Endothelial cell of umbilical vein (primary cell): ENCODE measurements at regions not wholly inside any gene's neighbourhood (a gene's known extent, or its start where the extent isn't known, plus 50 kb on each side); places are given as distances from the start of the nearest gene placed in this dataset.

Source experiments
- BruUV-seq: library from RNA; stranded (reverse); fragments of 400-500 nt; replicated peaks from 2 replicates; lab custom pipeline; 2021; lab: Mats Ljungman, UMichigan
- CTCF ChIA-PET: fragments of 300-600, 350-600 bp; sonication (Branson Sonifier 250); formaldehyde crosslinking; loops from one replicate; lab custom pipeline; 2021; ENCODE audit warnings: antibody characterized with exemption, inconsistent platforms; lab: Charles Lee
- POLR2A ChIA-PET: fragments of 300-600, 350-600 bp; sonication (Branson Sonifier 250); formaldehyde crosslinking; loops from one replicate; lab custom pipeline; 2021; ENCODE audit warnings: antibody characterized with exemption, inconsistent platforms; lab: Charles Lee
- DNase-seq: peaks from one replicate; pipeline ENCODE4 v3.0.0-alpha.2; 2011; ENCODE audit warnings: low read depth, low spot score
- FAIRE-seq: peaks from 2 replicates; lab custom pipeline; 2011; peaks lifted over from hg19 to GRCh38; lab: Jason Lieb, UNC
- H2AFZ ChIP-seq: 2 replicates; pipeline ENCODE4 v1.6.0; 2012; ENCODE audit warnings: low read depth, low read length, control low read depth, inconsistent platforms
- H3K27ac ChIP-seq: 2 replicates; pipeline ENCODE4 v1.5.1; 2011; ENCODE audit warnings: low read depth, mild to moderate bottlenecking, control low read depth, low read length, moderate library complexity; ENCODE audit not compliant: insufficient read depth
- H3K27me3 ChIP-seq, 2 experiments: 2 replicates each; pipeline versions ENCODE4 v1.6.0 to v1.6.1; 2011; ENCODE audit warnings: low read length in 2 of 2, mixed read lengths in 1 of 2; ENCODE audit not compliant: control insufficient read depth in 2 of 2, insufficient read depth in 2 of 2
- H3K36me3 ChIP-seq, 2 experiments: 2 replicates in 1 of 2; 3 replicates in 1 of 2; pipeline ENCODE4 v1.5.1; 2011; ENCODE audit warnings: low read length in 2 of 2, mild to moderate bottlenecking in 1 of 2, moderate library complexity in 1 of 2; ENCODE audit not compliant: control insufficient read depth in 2 of 2, insufficient read depth in 2 of 2; ENCODE audit errors: extremely low read depth in 1 of 2
- H3K4me1 ChIP-seq: 3 replicates; pipeline ENCODE4 v1.5.1; 2011; ENCODE audit warnings: mild to moderate bottlenecking, low read length; ENCODE audit not compliant: control insufficient read depth, insufficient read depth; ENCODE audit errors: extremely low read depth
- H3K4me2 ChIP-seq: 2 replicates; pipeline ENCODE4 v1.6.1; 2011; ENCODE audit warnings: low read length, control low read depth, mixed read lengths; ENCODE audit not compliant: insufficient read depth
- H3K4me3 ChIP-seq, 3 experiments: fragments of 200-600 bp in 1 of 3; sonication (generic), shearing (Covaris generic) in 1 of 3; replicated peaks in 1 of 3; 2 replicates each; pipeline ENCODE4 v1.5.1; 2011 to 2016; ENCODE audit warnings: control low read depth in 3 of 3, low read length in 3 of 3, mild to moderate bottlenecking in 2 of 3, inconsistent platforms in 1 of 3, low read depth in 1 of 3, moderate library complexity in 1 of 3; ENCODE audit not compliant: insufficient read depth in 1 of 3
- H3K79me2 ChIP-seq: 2 replicates; pipeline ENCODE4 v1.6.0; 2012; ENCODE audit warnings: low read length, inconsistent platforms; ENCODE audit not compliant: control insufficient read depth, insufficient read depth
- H3K9ac ChIP-seq: replicated peaks from 2 replicates; pipeline ENCODE3; 2011; ENCODE audit warnings: low read length, control low read depth; ENCODE audit not compliant: insufficient read depth; ENCODE audit errors: extremely low read depth
- H3K9me1 ChIP-seq: replicated peaks from 3 replicates; pipeline ENCODE4 v1.6.0; 2011; ENCODE audit warnings: mild to moderate bottlenecking, low read length; ENCODE audit not compliant: control insufficient read depth, insufficient read depth; ENCODE audit errors: extremely low read depth
- H3K9me3 ChIP-seq: replicated peaks from 2 replicates; pipeline ENCODE4 v1.5.1; 2012; ENCODE audit warnings: low read length, inconsistent platforms; ENCODE audit not compliant: control insufficient read depth, insufficient read depth
- H4K20me1 ChIP-seq: replicated peaks from 2 replicates; pipeline ENCODE3; 2011; ENCODE audit warnings: mild to moderate bottlenecking, low read length; ENCODE audit not compliant: control insufficient read depth, insufficient read depth; ENCODE audit errors: extremely low read depth
- EZH2 ChIP-seq: IDR thresholded peaks from 2 replicates; pipeline ENCODE4 v1.6.1; 2012; ENCODE audit warnings: borderline replicate concordance, low read depth, mild to moderate bottlenecking, moderate library complexity, low read length, inconsistent platforms; ENCODE audit not compliant: severe bottlenecking
- FOS ChIP-seq: IDR thresholded peaks from 2 replicates; pipeline ENCODE4 v1.6.1; 2011; ENCODE audit warnings: mild to moderate bottlenecking, low read length, moderate library complexity, borderline replicate concordance; ENCODE audit not compliant: insufficient read depth
- GATA2 ChIP-seq: IDR thresholded peaks from 2 replicates; pipeline ENCODE4 v1.7.0; 2011; ENCODE audit warnings: low read depth, mild to moderate bottlenecking, moderate library complexity, mixed read lengths, low read length; ENCODE audit not compliant: insufficient read length, insufficient read depth
- JUN ChIP-seq: IDR thresholded peaks from 2 replicates; pipeline ENCODE4 v1.6.1; 2011; ENCODE audit warnings: borderline replicate concordance, low read depth; ENCODE audit not compliant: insufficient read length, insufficient read depth
- MAX ChIP-seq: IDR thresholded peaks from 2 replicates; pipeline ENCODE4 v1.6.1; 2011; ENCODE audit not compliant: insufficient read depth, insufficient read length
- MYC ChIP-seq: IDR thresholded peaks from one replicate; pipeline ENCODE4 v1.6.1; 2011; ENCODE audit warnings: mild to moderate bottlenecking, low read depth, low read length
- POLR2A ChIP-seq: IDR thresholded peaks from 2 replicates; pipeline ENCODE4 v1.6.1; 2012; ENCODE audit warnings: low read depth, mild to moderate bottlenecking, control low read depth, low read length
- POLR2AphosphoS5 ChIP-seq: IDR thresholded peaks from 2 replicates; pipeline ENCODE4 v1.6.1; 2012; ENCODE audit warnings: low read depth, mild to moderate bottlenecking, control low read depth, low read length, moderate library complexity; ENCODE audit not compliant: insufficient read depth
- dilution Hi-C: fragments of 300-500 bp; cut with MboI; formaldehyde crosslinking; loops from one replicate; pipeline ENCODE4 v1.15.0; 2019; ENCODE audit warnings: low sequenced_read_pairs; ENCODE audit not compliant: extremely low pct_ligation_motif_present
- intact Hi-C: fragments of 100-400 bp; cut with micrococcal nuclease; formaldehyde crosslinking; loops from one replicate; pipeline ENCODE4 v1.10.0; 2022
- TF ChIP-seq, protein P1 (sequence below), 2 donors: IDR thresholded peaks; 1 replicate in 1 of 2; 2 replicates in 1 of 2; pipeline ENCODE4 v1.5.1; 2011; ENCODE audit warnings: low read length in 2 of 2, mild to moderate bottlenecking in 2 of 2, moderate library complexity in 2 of 2, control low read depth in 1 of 2, inconsistent platforms in 1 of 2, low read depth in 1 of 2; ENCODE audit not compliant: insufficient read depth in 1 of 2; ENCODE audit errors: extremely low read depth in 1 of 2

DNA sequence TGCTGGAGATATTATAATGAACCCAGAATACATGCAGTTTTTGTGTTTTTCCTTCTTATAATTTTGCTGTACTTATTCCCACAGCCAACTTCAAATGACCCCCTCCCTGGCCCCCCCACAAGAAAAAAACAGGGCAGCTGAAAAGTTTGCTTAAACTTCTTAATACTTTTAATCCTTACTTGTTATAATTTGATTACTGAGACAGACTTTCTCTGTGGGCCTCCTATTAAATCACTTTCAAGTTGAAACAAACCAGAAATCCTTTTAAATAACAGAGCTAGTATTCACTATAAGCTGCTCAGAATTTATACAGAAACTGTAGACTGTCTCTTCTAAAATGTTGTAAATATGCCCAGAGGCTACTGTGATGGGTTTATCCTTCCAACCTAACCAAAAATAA is 106.3 kb downstream of the CENPW start:
- H3K9ac ChIP-seq: no peak overlapping the region
- no peak overlapping the region for H2AFZ ChIP-seq
- no peaks in the 10 kb centered on the region for H3K79me2 ChIP-seq
- POLR2A ChIA-PET: no interaction called here
- H3K36me3 ChIP-seq: no peaks in the 10 kb centered on the region
- no peaks in the 10 kb centered on the region for H3K4me1 ChIP-seq
- H3K4me2 ChIP-seq: no peak overlapping the region
- no peaks in the 10 kb centered on the region for H4K20me1 ChIP-seq
- DNase-seq (no peak), FAIRE-seq (no peak)
- no peak overlapping the region for H3K27ac ChIP-seq
- TF ChIP-seq MYC (no peak), GATA2 (no peak), FOS (no peak), EZH2 (no peak), POLR2AphosphoS5 (no peak), MAX (no peak), POLR2A (no peak), JUN (no peak)
- TF ChIP-seq, protein P1, sequence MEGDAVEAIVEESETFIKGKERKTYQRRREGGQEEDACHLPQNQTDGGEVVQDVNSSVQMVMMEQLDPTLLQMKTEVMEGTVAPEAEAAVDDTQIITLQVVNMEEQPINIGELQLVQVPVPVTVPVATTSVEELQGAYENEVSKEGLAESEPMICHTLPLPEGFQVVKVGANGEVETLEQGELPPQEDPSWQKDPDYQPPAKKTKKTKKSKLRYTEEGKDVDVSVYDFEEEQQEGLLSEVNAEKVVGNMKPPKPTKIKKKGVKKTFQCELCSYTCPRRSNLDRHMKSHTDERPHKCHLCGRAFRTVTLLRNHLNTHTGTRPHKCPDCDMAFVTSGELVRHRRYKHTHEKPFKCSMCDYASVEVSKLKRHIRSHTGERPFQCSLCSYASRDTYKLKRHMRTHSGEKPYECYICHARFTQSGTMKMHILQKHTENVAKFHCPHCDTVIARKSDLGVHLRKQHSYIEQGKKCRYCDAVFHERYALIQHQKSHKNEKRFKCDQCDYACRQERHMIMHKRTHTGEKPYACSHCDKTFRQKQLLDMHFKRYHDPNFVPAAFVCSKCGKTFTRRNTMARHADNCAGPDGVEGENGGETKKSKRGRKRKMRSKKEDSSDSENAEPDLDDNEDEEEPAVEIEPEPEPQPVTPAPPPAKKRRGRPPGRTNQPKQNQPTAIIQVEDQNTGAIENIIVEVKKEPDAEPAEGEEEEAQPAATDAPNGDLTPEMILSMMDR (IDR thresholded peaks at IDR 0.05; ENCODE audit: extremely low read depth in 1 of 2, insufficient read depth in 1 of 2, low read depth in 1 of 2, low read length in 2 of 2): no peak
- intact Hi-C loops: no loop called here
- H3K9me3 ChIP-seq: no peaks in the 10 kb centered on the region
- H3K27me3 ChIP-seq: no peaks in the 10 kb centered on the region
- dilution Hi-C loops: no loop called here
- CTCF ChIA-PET: interaction anchor here (0.8 to 1.6 kb wide), 3 partner anchors 9 to 815 kb away, joined by 3 to 5 read pairs (median 3); no protein-coding TSS in a partner anchor
- H3K4me3 ChIP-seq: no peak overlapping the region
- BruUV-seq: no TSS peak
- H3K9me1 ChIP-seq: no peaks in the 10 kb centered on the region
